ENCODE measurements at regions not wholly inside any gene's neighbourhood (a gene's known extent, or its start where the extent isn't known, plus 50 kb on each side); places are given as distances from the start of the nearest gene placed in this dataset.

GRCh38 chr18:78168526-78168925 lies 811.1 kb upstream of the SALL3 start:
- no peaks in the 10 kb centered on the region for H3K27me3 ChIP-seq (ENCODE audit: insufficient read depth, insufficient read length)
- no peaks in the 10 kb centered on the region for H3K9me3 ChIP-seq (ENCODE audit: insufficient read depth, low read length)
- H3K4me1 ChIP-seq (ENCODE audit: insufficient read depth, insufficient read length): no peaks in the 10 kb centered on the region
- DNase-seq (ENCODE audit: low read depth, low spot score): no peak
- TF ChIP-seq ZNF274 (IDR thresholded peaks at IDR 0.05; ENCODE audit: low read depth, low read length): no peak
- no peak for TF ChIP-seq SUZ12 (IDR thresholded peaks at IDR 0.05; ENCODE audit: extremely low read depth, insufficient read depth, insufficient read length)
- no peak for TF ChIP-seq YY1 (IDR thresholded peaks at IDR 0.05; ENCODE audit: insufficient read depth, insufficient read length)
- H3K36me3 ChIP-seq (ENCODE audit: insufficient read depth, insufficient read length, low read length): no peaks in the 10 kb centered on the region
- no peak overlapping the region for H3K4me3 ChIP-seq (ENCODE audit: insufficient read length, low read depth)
- H3K9ac ChIP-seq (ENCODE audit: insufficient read length, low read depth): no peak overlapping the region

GRCh38 chr18:78169174-78169864 lies 810.3 kb upstream of the SALL3 start:
- TF ChIP-seq SUZ12 (IDR thresholded peaks at IDR 0.05; ENCODE audit: extremely low read depth, insufficient read depth, insufficient read length) (no peak), ZNF274 (IDR thresholded peaks at IDR 0.05; ENCODE audit: low read depth, low read length) (no peak), YY1 (IDR thresholded peaks at IDR 0.05; ENCODE audit: insufficient read depth, insufficient read length) (no peak)
- H3K9ac ChIP-seq (ENCODE audit: insufficient read length, low read depth): no peak overlapping the region
- H3K36me3 ChIP-seq (ENCODE audit: insufficient read depth, insufficient read length, low read length): no peaks in the 10 kb centered on the region
- H3K27me3 ChIP-seq (ENCODE audit: insufficient read depth, insufficient read length): no peaks in the 10 kb centered on the region
- H3K4me1 ChIP-seq (ENCODE audit: insufficient read depth, insufficient read length): no peaks in the 10 kb centered on the region
- DNase-seq (ENCODE audit: low read depth, low spot score): no peak
- H3K4me3 ChIP-seq (ENCODE audit: insufficient read length, low read depth): no peak overlapping the region
- no peaks in the 10 kb centered on the region for H3K9me3 ChIP-seq (ENCODE audit: insufficient read depth, low read length)

GRCh38 chr18:78171954-78172353 lies 807.7 kb upstream of the SALL3 start:
- Histone ChIP-seq H3K9me3 (ENCODE audit: insufficient read depth, low read length) (no peaks in the 10 kb centered on the region), H3K9ac (ENCODE audit: insufficient read length, low read depth) (no peak overlapping the region), H3K4me1 (ENCODE audit: insufficient read depth, insufficient read length) (no peaks in the 10 kb centered on the region), H3K36me3 (ENCODE audit: insufficient read depth, insufficient read length, low read length) (no peaks in the 10 kb centered on the region), H3K27me3 (ENCODE audit: insufficient read depth, insufficient read length) (no peaks in the 10 kb centered on the region), H3K4me3 (ENCODE audit: insufficient read length, low read depth) (no peak overlapping the region)
- TF ChIP-seq SUZ12 (IDR thresholded peaks at IDR 0.05; ENCODE audit: extremely low read depth, insufficient read depth, insufficient read length) (no peak), YY1 (IDR thresholded peaks at IDR 0.05; ENCODE audit: insufficient read depth, insufficient read length) (no peak), ZNF274 (IDR thresholded peaks at IDR 0.05; ENCODE audit: low read depth, low read length) (no peak)
- no peak for DNase-seq (ENCODE audit: low read depth, low spot score)

GRCh38 chr18:78174737-78175136 lies 804.9 kb upstream of the SALL3 start:
- TF ChIP-seq ZNF274 (IDR thresholded peaks at IDR 0.05; ENCODE audit: low read depth, low read length): no peak
- no peak for TF ChIP-seq SUZ12 (IDR thresholded peaks at IDR 0.05; ENCODE audit: extremely low read depth, insufficient read depth, insufficient read length)
- no peak for TF ChIP-seq YY1 (IDR thresholded peaks at IDR 0.05; ENCODE audit: insufficient read depth, insufficient read length)
- H3K9ac ChIP-seq (ENCODE audit: insufficient read length, low read depth): no peak overlapping the region
- no peaks in the 10 kb centered on the region for H3K9me3 ChIP-seq (ENCODE audit: insufficient read depth, low read length)
- no peaks in the 10 kb centered on the region for H3K27me3 ChIP-seq (ENCODE audit: insufficient read depth, insufficient read length)
- H3K4me3 ChIP-seq (ENCODE audit: insufficient read length, low read depth): no peak overlapping the region
- no peaks in the 10 kb centered on the region for H3K36me3 ChIP-seq (ENCODE audit: insufficient read depth, insufficient read length, low read length)
- no peaks in the 10 kb centered on the region for H3K4me1 ChIP-seq (ENCODE audit: insufficient read depth, insufficient read length)
- no peak for DNase-seq (ENCODE audit: low read depth, low spot score)

- no peaks in the 10 kb centered on the region; the same call in 1 of the 2 replicates for H3K9me3 ChIP-seq (ENCODE audit: insufficient read depth, low read length)
- no peaks in the 10 kb centered on the region for H3K36me3 ChIP-seq (ENCODE audit: insufficient read depth, insufficient read length, low read length)
- H3K9ac ChIP-seq (ENCODE audit: insufficient read length, low read depth): no peak overlapping the region
- no peak overlapping the region for H3K4me3 ChIP-seq (ENCODE audit: insufficient read length, low read depth)
- H3K27me3 ChIP-seq (ENCODE audit: insufficient read depth, insufficient read length): no peaks in the 10 kb centered on the region
- H3K4me1 ChIP-seq (ENCODE audit: insufficient read depth, insufficient read length): no peaks in the 10 kb centered on the region
- TF ChIP-seq YY1 (IDR thresholded peaks at IDR 0.05; ENCODE audit: insufficient read depth, insufficient read length) (no peak), SUZ12 (IDR thresholded peaks at IDR 0.05; ENCODE audit: extremely low read depth, insufficient read depth, insufficient read length) (no peak), ZNF274 (IDR thresholded peaks at IDR 0.05; ENCODE audit: low read depth, low read length) (no peak)
- DNase-seq (ENCODE audit: low read depth, low spot score): no peak
Measured at GRCh38 chr18:78178812-78179211, 800.8 kb upstream of the SALL3 start.

GRCh38 chr18:78180741-78181140 lies 798.9 kb upstream of the SALL3 start:
- no peaks in the 10 kb centered on the region; the same call in 1 of the 2 replicates for H3K9me3 ChIP-seq (ENCODE audit: insufficient read depth, low read length)
- DNase-seq (ENCODE audit: low read depth, low spot score): no peak
- no peak overlapping the region for H3K9ac ChIP-seq (ENCODE audit: insufficient read length, low read depth)
- H3K27me3 ChIP-seq (ENCODE audit: insufficient read depth, insufficient read length): no peaks in the 10 kb centered on the region
- no peaks in the 10 kb centered on the region for H3K4me1 ChIP-seq (ENCODE audit: insufficient read depth, insufficient read length)
- TF ChIP-seq SUZ12 (IDR thresholded peaks at IDR 0.05; ENCODE audit: extremely low read depth, insufficient read depth, insufficient read length) (no peak), ZNF274 (IDR thresholded peaks at IDR 0.05; ENCODE audit: low read depth, low read length) (no peak), YY1 (IDR thresholded peaks at IDR 0.05; ENCODE audit: insufficient read depth, insufficient read length) (no peak)
- no peak overlapping the region for H3K4me3 ChIP-seq (ENCODE audit: insufficient read length, low read depth)
- no peaks in the 10 kb centered on the region for H3K36me3 ChIP-seq (ENCODE audit: insufficient read depth, insufficient read length, low read length)

GRCh38 chr18:78183815-78184214 lies 795.8 kb upstream of the SALL3 start:
- TF ChIP-seq ZNF274 (IDR thresholded peaks at IDR 0.05; ENCODE audit: low read depth, low read length) (no peak), SUZ12 (IDR thresholded peaks at IDR 0.05; ENCODE audit: extremely low read depth, insufficient read depth, insufficient read length) (no peak), YY1 (IDR thresholded peaks at IDR 0.05; ENCODE audit: insufficient read depth, insufficient read length) (no peak)
- Histone ChIP-seq H3K4me3 (ENCODE audit: insufficient read length, low read depth) (no peak overlapping the region), H3K9ac (ENCODE audit: insufficient read length, low read depth) (no peak overlapping the region), H3K9me3 (ENCODE audit: insufficient read depth, low read length) (no peaks in the 10 kb centered on the region; the same call in 1 of the 2 replicates), H3K36me3 (ENCODE audit: insufficient read depth, insufficient read length, low read length) (no peaks in the 10 kb centered on the region), H3K4me1 (ENCODE audit: insufficient read depth, insufficient read length) (no peaks in the 10 kb centered on the region), H3K27me3 (ENCODE audit: insufficient read depth, insufficient read length) (no peaks in the 10 kb centered on the region)
- DNase-seq (ENCODE audit: low read depth, low spot score): no peak
